GM19467 (cell line): ENCODE measurements at regions not wholly inside any gene's neighbourhood (a gene's known extent, or its start where the extent isn't known, plus 50 kb on each side); places are given as distances from the start of the nearest gene placed in this dataset.

Source experiments
- ATAC-seq: cut with Tn5 transposase; IDR thresholded peaks from one replicate; pipeline ENCODE4 v1.9.1; 2021; ENCODE audit warnings: mild to moderate bottlenecking, moderate library complexity; ENCODE audit not compliant: unreplicated experiment

- ATAC-seq: no peak
Observed at GRCh38 chr20:57013741-57014140, 252.7 kb downstream of the BMP7 start.

- ATAC-seq: no peak
Observed at GRCh38 chr20:57020364-57020763, 246.1 kb downstream of the BMP7 start.

GRCh38 chr20:57022306-57022705 is 244.1 kb downstream of the BMP7 start:
- ATAC-seq: no peak

GRCh38 chr20:57023007-57023406 is 243.4 kb downstream of the BMP7 start:
- ATAC-seq: no peak

- no peak for ATAC-seq
Observed at GRCh38 chr20:57023997-57024396, 242.4 kb downstream of the BMP7 start.

- no peak for ATAC-seq
Observed at GRCh38 chr20:57024849-57025248, 241.6 kb downstream of the BMP7 start.

- ATAC-seq: no peak
Observed at GRCh38 chr20:57025261-57025660, 241.2 kb downstream of the BMP7 start.

GRCh38 chr20:57025666-57026224 is 240.7 kb downstream of the BMP7 start:
- ATAC-seq: no peak

GRCh38 chr20:57027777-57028176 is 238.7 kb downstream of the BMP7 start:
- no peak for ATAC-seq

- ATAC-seq: no peak
Observed at GRCh38 chr20:57030611-57031600, 235.5 kb downstream of the BMP7 start.

- no peak for ATAC-seq
Observed at GRCh38 chr20:57031867-57032355, 234.5 kb downstream of the BMP7 start.

- no peak for ATAC-seq
Observed at GRCh38 chr20:57032847-57033246, 233.6 kb downstream of the BMP7 start.

GRCh38 chr20:57034001-57034400 is 232.4 kb downstream of the BMP7 start:
- ATAC-seq: no peak

- ATAC-seq: no peak
Observed at GRCh38 chr20:57037689-57038088, 228.8 kb downstream of the BMP7 start.

GRCh38 chr20:57038608-57039440 is 227.6 kb downstream of the BMP7 start:
- no peak for ATAC-seq

- ATAC-seq: no peak
Observed at GRCh38 chr20:57040466-57040865, 226.0 kb downstream of the BMP7 start.

GRCh38 chr20:57040924-57041323 is 225.5 kb downstream of the BMP7 start:
- ATAC-seq: no peak

- ATAC-seq: no peak
Observed at GRCh38 chr20:57043091-57043490, 223.3 kb downstream of the BMP7 start.

- no peak for ATAC-seq
Observed at GRCh38 chr20:57043669-57044268, 222.7 kb downstream of the BMP7 start.

GRCh38 chr20:57047281-57048026 is 219.0 kb downstream of the BMP7 start:
- no peak for ATAC-seq
